ENCODE measurements at regions not wholly inside any gene's neighbourhood (a gene's known extent, or its start where the extent isn't known, plus 50 kb on each side); places are given as distances from the start of the nearest gene placed in this dataset.

GRCh38 chr2:207427986-207428385 lies 101.8 kb upstream of the CREB1 start:
- Histone ChIP-seq H3K79me2 (replicated peaks; ENCODE audit: insufficient read depth, low read length) (no peaks in the 10 kb centered on the region), H3K4me3 (ENCODE audit: low read length) (no peak overlapping the region), H3K27me3 (ENCODE audit: insufficient read depth, low read depth, low read length) (no peaks in the 10 kb centered on the region), H3K9ac (ENCODE audit: low read length) (no peak overlapping the region), H3K9me3 (ENCODE audit: low read length) (no peaks in the 10 kb centered on the region), H3K9me2 (ENCODE audit: insufficient read depth, low read length) (no peaks in the 10 kb centered on the region), H3F3A (ENCODE audit: insufficient read depth, low read length, poor library complexity, severe bottlenecking) (no peaks in the 10 kb centered on the region), H3K36me3 (ENCODE audit: insufficient read depth, low read length) (no peaks in the 10 kb centered on the region), H2AFZ (ENCODE audit: low read depth, low read length) (no peak overlapping the region), H3K27ac (ENCODE audit: low read length) (no peak overlapping the region), H4K20me1 (ENCODE audit: insufficient read depth) (no peaks in the 10 kb centered on the region), H3K4me2 (ENCODE audit: low read length) (no peak overlapping the region)
- TF ChIP-seq EP300 (conservative IDR thresholded peaks at IDR 0.05; ENCODE audit: poor library complexity, severe bottlenecking), result no peak
- TF ChIP-seq MXI1 (conservative IDR thresholded peaks at IDR 0.05; ENCODE audit: poor library complexity, severe bottlenecking), result no peak
- no peak for TF ChIP-seq SMC3 (conservative IDR thresholded peaks at IDR 0.05; ENCODE audit: poor library complexity)
- no peak for TF ChIP-seq POLR2AphosphoS5 (IDR thresholded peaks at IDR 0.05)
- TF ChIP-seq CTCF (IDR thresholded peaks at IDR 0.05; ENCODE audit: poor library complexity, severe bottlenecking), result no peak

- no peak overlapping the region for H3K4me3 ChIP-seq (ENCODE audit: low read length)
- H3K9me2 ChIP-seq (ENCODE audit: insufficient read depth, low read length), result no peaks in the 10 kb centered on the region
- no peak for TF ChIP-seq RAD21 (conservative IDR thresholded peaks at IDR 0.05)
- TF ChIP-seq EP300 (conservative IDR thresholded peaks at IDR 0.05; ENCODE audit: poor library complexity, severe bottlenecking), result no peak
- TF ChIP-seq SMC3 (conservative IDR thresholded peaks at IDR 0.05; ENCODE audit: poor library complexity), result no peak
- no peak for TF ChIP-seq TAF1 (IDR thresholded peaks at IDR 0.05; ENCODE audit: low read depth)
- no peak for TF ChIP-seq CTCF (IDR thresholded peaks at IDR 0.05; ENCODE audit: poor library complexity, severe bottlenecking)
- no peak for TF ChIP-seq MXI1 (conservative IDR thresholded peaks at IDR 0.05; ENCODE audit: poor library complexity, severe bottlenecking)
- no peak for TF ChIP-seq EZH2 (IDR thresholded peaks at IDR 0.05; ENCODE audit: borderline replicate concordance, insufficient read depth, low read length, poor library complexity, severe bottlenecking)
- no peak for TF ChIP-seq REST (IDR thresholded peaks at IDR 0.05; ENCODE audit: borderline replicate concordance)
- TF ChIP-seq POLR2AphosphoS5 (IDR thresholded peaks at IDR 0.05), result no peak
Measured at GRCh38 chr2:207428573-207428972, 101.2 kb upstream of the CREB1 start.

More at GRCh38 chr2:207428573-207428972, 101.2 kb upstream of the CREB1 start:
- no peaks in the 10 kb centered on the region for H3K27me3 ChIP-seq (ENCODE audit: insufficient read depth, low read depth, low read length)
- H3K4me2 ChIP-seq (ENCODE audit: low read length), result no peak overlapping the region
- no peak overlapping the region for H2AFZ ChIP-seq (ENCODE audit: low read depth, low read length)
- H3K9me3 ChIP-seq (ENCODE audit: low read length), result no peaks in the 10 kb centered on the region
- no peaks in the 10 kb centered on the region for H3F3A ChIP-seq (ENCODE audit: insufficient read depth, low read length, poor library complexity, severe bottlenecking)
- H4K20me1 ChIP-seq (ENCODE audit: insufficient read depth), result no peaks in the 10 kb centered on the region
- H3K27ac ChIP-seq (ENCODE audit: low read length), result no peak overlapping the region
- H3K36me3 ChIP-seq (ENCODE audit: insufficient read depth, low read length), result no peaks in the 10 kb centered on the region
- H3K79me2 ChIP-seq (replicated peaks; ENCODE audit: insufficient read depth, low read length), result no peaks in the 10 kb centered on the region
- H3K9ac ChIP-seq (ENCODE audit: low read length), result no peak overlapping the region
